Germinal center (tissue), 1 donor: ENCODE measurements at regions not wholly inside any gene's neighbourhood (a gene's known extent, or its start where the extent isn't known, plus 50 kb on each side); places are given as distances from the start of the nearest gene placed in this dataset.
A peak's percentile ranks its signal among the peaks of the same experiment; 100 is the strongest.

Source experiments
- DNase-seq: peaks from one replicate; pipeline ENCODE4 v3.0.0; 2012; ENCODE audit warnings: mixed read lengths, low spot score

GRCh38 chrX:40177942-40178715, 80.4 kb upstream of the BCOR start:
- no peak for DNase-seq

- no peak for DNase-seq
These were observed 79.7 kb upstream of the BCOR start for GRCh38 chrX:40177489-40177888.

GRCh38 chrX:40177117-40177430, 79.3 kb upstream of the BCOR start:
- no peak for DNase-seq

- peak; percentile 75 for DNase-seq
These were observed 78.8 kb upstream of the BCOR start for GRCh38 chrX:40176351-40177116.

- DNase-seq: peak; percentile 65
These were observed 78.0 kb upstream of the BCOR start for GRCh38 chrX:40175511-40176350.

- DNase-seq: no peak
These were observed 77.2 kb upstream of the BCOR start for GRCh38 chrX:40174854-40175510.

GRCh38 chrX:40174001-40174853, 76.5 kb upstream of the BCOR start:
- no peak for DNase-seq

GRCh38 chrX:40173143-40174000, 75.6 kb upstream of the BCOR start:
- DNase-seq: no peak

- no peak for DNase-seq
These were observed 74.8 kb upstream of the BCOR start for GRCh38 chrX:40172401-40173142.

- no peak for DNase-seq
These were observed 74.0 kb upstream of the BCOR start for GRCh38 chrX:40171513-40172400.

- no peak for DNase-seq
These were observed 73.2 kb upstream of the BCOR start for GRCh38 chrX:40170830-40171512.

- DNase-seq: peak; percentile 74
These were observed 71.7 kb upstream of the BCOR start for GRCh38 chrX:40169193-40170101.

- no peak for DNase-seq
These were observed 70.8 kb upstream of the BCOR start for GRCh38 chrX:40168480-40169011.

- DNase-seq: no peak
These were observed 70.2 kb upstream of the BCOR start for GRCh38 chrX:40167850-40168479.

- no peak for DNase-seq
These were observed 69.6 kb upstream of the BCOR start for GRCh38 chrX:40167233-40167849.

- DNase-seq: no peak
These were observed 68.8 kb upstream of the BCOR start for GRCh38 chrX:40166582-40166981.
